ENCODE measurements at regions not wholly inside any gene's neighbourhood (a gene's known extent, or its start where the extent isn't known, plus 50 kb on each side); places are given as distances from the start of the nearest gene placed in this dataset.

DNA sequence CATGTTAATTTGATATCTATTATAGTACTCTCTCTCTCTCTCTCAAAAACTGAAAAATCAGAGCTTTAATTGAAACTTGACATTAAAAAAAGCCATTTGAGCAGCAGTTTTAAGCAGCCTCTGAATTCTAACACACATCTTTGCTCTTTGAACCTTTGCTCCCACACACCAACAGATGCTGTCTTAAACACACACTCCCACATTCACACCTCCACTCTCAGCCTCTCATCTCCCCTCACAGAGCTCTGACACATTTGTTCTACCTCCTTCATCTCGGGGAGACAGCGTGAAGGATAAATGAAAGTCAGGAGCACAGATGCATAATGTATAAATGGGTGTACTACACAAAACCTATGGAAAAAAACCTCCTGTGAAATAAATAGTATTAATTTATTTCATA lies 95.2 kb downstream of the NAB1 start:
- TF ChIP-seq POLR2AphosphoS5 (IDR thresholded peaks at IDR 0.05) (no peak), POLR2A (IDR thresholded peaks at IDR 0.05) (no peak)
- TF ChIP-seq, protein P1, sequence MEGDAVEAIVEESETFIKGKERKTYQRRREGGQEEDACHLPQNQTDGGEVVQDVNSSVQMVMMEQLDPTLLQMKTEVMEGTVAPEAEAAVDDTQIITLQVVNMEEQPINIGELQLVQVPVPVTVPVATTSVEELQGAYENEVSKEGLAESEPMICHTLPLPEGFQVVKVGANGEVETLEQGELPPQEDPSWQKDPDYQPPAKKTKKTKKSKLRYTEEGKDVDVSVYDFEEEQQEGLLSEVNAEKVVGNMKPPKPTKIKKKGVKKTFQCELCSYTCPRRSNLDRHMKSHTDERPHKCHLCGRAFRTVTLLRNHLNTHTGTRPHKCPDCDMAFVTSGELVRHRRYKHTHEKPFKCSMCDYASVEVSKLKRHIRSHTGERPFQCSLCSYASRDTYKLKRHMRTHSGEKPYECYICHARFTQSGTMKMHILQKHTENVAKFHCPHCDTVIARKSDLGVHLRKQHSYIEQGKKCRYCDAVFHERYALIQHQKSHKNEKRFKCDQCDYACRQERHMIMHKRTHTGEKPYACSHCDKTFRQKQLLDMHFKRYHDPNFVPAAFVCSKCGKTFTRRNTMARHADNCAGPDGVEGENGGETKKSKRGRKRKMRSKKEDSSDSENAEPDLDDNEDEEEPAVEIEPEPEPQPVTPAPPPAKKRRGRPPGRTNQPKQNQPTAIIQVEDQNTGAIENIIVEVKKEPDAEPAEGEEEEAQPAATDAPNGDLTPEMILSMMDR (IDR thresholded peaks at IDR 0.05) = no peak
